HG02852 (cell line): ENCODE measurements at regions not wholly inside any gene's neighbourhood (a gene's known extent, or its start where the extent isn't known, plus 50 kb on each side); places are given as distances from the start of the nearest gene placed in this dataset.

ENCODE experiments used
- ATAC-seq: cut with Tn5 transposase; IDR thresholded peaks from one replicate; pipeline ENCODE4 v1.9.1; 2021; ENCODE audit warnings: mild to moderate bottlenecking, moderate library complexity; ENCODE audit not compliant: unreplicated experiment

DNA sequence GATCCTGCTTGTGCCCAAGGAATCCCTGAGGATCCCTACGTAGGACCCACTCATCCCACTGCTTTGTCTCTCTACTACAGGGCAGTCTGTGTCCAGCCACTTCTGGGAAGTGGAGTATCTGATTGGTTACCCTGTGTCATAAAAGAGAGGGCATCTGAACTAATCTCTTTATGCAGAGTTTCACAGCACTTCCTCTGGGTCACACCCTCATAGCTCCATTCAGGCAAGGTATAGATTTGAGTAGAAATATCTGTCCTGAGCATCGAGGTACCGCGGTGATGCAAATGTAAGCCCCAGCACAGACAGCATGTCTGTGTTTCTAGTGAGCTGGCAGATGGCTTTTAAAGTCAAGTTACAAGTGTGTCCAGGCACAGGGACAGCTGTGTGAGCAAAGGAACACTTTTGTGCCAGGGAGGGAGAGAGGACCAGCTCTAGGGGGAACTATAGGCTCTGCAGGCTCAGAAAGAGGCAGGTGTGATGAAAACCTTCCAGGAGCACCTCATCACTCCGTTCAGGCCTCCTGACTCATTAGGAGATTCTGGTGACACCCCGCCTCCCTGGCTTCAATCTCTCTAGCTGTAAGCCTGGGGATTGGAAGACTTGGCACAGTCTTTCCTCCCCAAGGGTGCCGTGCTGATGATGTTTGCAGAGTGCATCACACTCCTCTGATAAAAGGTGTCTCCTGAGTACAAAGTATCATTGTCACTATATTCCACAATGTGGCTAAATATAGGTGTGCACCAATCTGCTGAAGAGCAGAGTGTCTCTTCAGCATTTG, 84.3 kb upstream of the UBL3 start:
- peak; percentile 14 for ATAC-seq

DNA sequence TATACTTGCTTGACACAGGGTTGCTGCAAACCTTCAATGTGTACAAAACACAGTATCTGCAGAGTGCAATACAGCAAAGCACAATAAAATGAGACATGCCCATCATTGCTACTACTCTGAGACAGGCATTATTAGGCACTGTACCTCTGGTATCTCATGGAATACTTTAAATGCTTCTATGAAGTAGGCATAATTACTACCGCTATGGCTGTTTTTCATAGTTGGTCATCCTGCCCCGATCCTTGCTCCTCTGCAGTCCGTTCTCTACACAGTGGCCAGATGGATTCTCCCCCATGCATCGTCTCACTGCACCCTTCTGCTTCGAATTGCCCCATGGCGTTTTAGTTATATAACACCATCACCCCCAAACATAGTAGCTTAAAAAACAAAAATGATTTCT, 83.0 kb upstream of the UBL3 start:
- ATAC-seq, result no peak

DNA sequence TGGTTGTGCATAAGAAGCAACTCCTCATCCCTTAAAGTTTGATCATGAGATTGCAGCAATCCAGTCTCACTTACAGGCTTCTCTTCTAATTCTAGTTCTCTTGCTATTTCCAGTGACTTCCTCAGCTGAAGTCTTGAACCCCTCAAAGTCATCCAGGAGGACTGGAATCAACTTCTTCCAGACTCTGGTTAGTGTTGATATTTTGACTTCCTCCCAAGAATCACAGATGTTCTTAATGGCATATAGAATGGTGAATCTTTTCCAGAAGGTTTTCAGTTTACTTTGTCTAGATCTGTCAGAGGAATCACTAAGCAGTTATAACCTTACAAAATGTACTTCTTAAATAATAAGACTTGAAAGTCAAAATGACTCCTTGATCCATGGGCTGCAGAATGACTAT, 81.3 kb upstream of the UBL3 start:
- ATAC-seq, result no peak

DNA sequence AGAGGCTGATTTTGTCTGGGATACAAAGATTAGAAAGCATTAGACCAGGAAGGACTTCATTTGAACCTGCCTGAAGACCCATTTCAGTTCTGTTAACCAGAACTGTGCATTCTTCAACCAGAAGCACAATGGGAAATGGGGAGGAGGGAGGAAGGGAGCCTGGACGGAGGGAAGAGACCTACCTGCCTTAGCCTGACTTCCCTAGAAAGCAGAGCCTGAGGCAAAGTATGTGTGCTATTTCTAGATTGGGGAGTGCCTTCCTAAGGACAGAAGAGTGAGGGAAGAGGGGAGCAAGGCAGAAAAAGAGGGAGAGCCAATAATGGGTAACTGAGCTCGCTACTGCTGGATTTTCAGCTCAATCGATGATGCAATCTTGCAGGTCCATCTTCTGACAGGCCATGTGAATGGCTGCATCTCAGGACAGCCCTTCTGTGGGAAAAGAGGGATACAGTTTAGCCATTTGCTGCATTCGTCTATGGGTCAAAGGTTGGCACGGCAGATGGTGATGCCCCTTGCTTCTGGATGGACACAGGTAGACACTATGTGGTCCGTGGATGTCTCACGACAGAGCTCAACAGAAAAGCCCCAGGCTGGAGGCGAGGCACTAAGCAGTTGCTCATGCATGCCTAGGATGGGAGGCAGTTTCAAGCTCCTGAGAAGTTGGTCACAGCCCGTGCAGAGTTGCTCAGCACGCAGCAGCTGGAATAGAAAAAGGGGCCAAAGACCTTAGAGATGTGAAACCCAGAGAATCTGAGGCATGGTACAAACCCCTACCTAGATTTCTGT, 78.8 kb upstream of the UBL3 start:
- ATAC-seq, result no peak

DNA sequence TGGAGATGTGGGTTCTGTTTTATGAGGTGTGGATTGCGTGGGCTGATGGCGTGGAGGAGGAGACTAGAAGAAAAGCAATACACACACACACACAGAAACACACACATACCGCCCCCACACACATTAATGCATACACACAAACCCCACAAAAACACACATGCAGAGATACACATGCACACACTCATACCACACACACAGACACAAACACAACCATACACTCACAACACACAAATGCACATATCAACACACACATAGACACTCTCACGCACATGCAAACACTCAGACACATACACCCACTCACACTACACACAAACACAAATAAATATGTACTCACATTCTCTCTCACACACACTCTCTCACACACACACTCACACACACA, 75.7 kb upstream of the UBL3 start:
- no peak for ATAC-seq

DNA sequence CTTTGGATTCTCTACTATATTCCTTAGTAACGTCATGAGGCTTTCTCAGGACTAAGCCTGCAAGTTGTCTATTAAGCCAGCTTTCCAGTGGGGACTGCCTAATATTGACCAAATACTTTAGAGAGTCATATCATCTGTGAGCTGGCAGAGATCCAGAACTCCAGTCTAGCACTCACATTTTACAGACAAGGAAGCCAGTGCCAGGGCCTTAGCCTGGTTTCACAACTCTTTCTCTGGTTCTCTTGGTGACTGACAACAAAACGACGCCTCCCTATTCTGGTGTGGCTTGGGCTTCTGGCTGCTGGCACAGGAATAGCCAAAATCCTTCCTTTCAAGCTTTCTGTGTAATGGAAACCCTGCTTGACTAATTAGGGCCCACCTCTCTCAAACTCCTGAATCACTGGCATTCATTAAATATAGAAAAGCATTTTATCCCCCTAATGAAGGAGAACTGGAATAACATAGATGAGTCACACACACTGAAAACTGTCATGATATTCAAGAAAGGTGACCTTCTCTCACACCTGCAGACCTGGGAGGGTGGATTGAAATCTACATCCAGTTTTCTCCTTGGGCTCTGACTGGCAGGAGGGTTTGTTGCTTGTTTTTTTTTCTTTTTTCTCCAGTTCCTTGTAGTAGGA, 75.2 kb upstream of the UBL3 start:
- ATAC-seq, result no peak

DNA sequence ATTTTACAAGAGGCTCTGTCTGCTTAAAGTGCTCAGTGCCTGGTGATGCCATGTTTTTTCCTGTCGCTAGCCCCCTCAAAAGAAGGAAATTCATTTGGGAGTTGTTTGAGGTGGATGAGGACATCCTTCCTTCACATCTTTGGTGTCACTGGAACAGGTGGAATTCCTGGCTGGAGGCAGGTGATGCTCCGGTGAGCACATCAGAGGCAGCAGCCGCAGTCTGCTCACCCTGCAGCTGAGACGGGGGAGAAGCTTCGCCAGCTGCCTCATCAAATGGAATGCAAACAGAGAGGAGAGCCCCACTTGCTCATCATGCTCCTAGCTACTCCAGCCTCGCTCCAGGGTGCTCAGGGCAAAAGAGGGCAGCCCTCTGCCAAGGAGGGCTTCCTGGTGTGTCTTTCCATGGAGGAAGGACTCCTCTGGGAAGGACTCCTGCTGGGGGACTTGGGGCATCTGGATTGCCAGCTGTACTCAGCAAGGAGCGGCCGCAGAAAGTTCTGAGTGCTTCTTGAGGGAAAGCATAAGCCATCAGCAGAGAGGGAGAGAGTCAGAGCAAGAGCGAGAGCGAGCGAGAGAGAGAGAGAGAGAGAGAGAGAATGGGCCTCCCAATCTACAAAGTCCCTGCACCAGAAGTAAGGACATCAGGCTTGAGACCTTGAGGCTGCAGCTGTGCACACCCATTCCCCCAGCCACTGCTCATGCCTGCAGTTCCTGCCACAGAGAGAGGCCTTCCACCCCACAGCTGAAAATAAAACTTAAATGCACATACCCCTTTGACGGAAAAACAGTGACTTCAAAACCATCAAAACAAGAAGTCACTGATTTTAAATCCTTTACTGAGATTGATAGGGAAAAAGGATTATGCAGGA, 74.3 kb upstream of the UBL3 start:
- ATAC-seq, result no peak

DNA sequence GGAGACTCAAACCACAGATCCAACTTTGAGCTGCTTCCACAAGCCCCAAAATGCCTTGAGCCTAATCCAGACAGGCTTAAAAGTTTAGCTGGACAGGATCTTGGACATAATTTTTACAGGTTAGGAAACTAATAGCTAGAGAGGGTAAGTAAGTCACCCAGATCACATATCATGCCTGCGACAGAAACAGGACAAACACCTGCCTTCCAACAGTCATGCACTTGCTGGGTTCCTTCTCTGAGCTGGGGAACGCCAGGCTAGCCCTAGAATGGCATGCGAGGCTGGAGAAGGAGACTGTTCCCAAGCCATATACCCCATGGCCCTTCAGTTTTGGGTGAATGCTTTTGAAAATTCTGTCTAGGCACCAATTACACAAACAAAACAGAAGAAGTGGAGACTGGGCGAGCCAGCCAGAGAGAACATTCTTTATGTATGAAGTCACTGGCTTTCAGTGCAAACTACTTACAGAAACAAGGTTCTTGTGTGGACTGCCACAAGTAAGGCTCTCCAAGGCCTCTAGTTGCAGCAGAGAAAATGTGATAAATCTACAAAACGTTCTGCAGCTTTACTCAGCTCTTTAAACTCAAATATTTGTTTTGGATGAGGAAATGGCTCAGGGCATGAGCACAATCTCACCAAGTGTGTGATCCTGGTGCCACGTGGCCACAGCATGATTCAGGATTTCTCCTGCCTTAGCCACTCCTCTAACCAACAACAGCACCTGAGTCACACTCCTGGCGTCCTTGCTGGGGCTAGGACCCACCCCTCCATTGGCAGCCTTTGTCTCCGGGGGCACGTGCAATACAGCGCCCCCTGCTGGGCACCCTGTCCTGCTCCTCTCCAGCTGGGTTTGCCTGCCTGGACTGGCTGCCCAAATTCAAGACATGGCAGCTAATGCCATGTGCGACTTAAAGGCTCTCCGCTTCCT, 73.4 kb upstream of the UBL3 start:
- no peak for ATAC-seq

DNA sequence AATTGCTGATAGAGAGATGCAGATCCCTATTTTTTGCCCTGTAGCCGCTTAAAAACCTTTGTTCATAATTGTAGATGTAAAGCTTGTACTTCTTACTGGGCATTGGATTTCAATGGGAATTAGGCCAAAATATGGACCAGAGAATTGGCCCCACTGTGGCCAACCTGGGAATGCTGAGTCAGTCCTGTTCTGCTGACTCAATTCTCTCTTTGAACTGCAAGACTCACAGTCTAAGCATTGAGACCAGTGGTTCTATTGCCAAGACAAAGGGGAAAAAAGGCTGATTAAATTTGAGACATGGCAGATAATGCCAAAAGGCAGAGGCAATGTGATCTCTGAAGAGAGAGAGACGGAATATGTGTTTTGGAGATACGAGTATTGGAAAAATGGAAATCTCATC, 72.5 kb upstream of the UBL3 start:
- ATAC-seq, result no peak

DNA sequence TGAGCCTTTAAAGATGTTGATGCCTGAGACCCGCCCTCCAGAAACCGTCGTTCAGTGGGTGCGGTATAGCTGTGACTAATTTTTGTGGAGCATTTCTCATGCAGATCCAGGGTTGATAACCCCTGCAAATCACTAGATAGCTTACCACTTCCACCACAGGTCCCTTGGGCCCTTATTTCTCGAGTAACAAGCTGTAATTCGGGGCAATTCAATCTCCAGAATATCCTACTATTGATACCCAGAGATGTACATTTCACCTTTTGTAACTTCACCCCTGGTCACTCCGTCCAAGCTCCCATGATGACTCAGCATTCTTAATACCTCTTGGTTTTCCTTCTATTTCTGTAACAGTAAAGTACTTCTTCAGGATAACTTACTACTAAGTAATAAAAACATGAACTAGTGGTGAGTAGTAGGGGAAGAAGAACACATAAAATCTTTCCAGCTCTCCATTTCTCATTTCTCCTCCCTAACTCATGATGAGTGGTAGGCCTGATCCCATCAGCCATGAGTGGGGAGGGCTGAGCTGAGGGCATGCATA, 71.9 kb upstream of the UBL3 start:
- no peak for ATAC-seq

DNA sequence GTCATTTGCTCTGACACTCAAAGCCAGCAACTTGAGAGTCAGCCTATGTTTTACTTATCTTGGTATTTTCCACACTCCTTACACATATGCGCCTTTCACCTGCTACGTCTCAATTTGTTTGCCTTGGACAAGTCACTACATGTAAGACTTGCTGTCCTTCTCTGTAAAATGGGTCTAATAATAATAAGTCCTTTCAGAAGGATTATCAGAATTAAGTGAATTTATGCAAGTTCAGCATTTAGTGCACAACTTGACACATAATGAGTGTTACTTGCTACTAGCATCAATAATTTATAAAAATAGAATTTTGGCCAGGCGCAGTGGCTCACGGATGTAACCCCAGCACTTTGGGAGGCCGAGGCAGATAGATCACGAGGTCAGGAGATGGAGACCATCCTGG, 71.1 kb upstream of the UBL3 start:
- ATAC-seq, result no peak

DNA sequence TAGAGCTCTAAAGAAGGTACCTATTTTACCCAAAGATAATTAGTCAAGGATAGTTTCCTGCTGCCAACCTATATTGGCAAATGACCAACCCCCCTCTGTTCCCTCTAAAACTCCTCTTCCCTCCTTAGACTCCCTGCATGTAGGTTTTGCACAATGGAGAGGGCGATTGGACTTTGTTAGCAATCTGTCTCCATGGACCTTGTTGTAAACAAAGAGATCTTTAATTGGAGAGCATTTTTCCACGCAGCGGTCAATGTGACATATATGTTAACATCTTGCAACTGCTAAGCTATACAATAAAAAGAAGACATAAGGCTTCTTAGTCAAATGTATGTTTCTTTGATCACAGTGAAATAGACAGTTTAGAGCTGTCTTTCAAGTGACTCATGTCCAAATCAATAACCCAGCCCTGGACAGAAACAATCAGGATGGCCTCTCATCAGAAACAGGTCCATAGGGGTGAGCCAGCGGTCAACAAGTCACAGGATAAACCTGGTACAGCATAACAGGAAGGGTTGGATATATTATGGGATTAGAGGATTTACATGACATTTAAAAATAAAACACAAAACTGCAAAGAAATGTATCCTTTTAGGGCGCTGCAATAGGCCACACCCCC, 69.7 kb upstream of the UBL3 start:
- no peak for ATAC-seq

DNA sequence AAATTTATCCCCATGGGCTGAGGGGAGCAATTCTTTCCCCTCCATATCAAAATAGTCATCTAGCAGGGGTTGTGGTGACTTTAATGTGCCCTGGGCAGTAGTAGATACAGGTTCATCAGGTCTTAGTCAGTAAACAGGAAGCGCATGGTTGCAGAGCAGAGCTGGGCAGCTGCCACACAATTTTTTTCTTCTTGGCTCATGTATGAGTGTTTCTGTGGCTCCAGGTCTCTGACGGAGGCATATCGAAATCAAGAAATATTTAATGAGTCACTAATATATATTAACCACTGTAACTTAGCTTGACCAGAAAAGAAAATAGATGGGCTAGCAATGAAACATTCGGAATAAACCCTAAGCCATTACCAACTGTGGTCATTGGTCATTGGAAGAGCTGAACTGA, 68.4 kb upstream of the UBL3 start:
- ATAC-seq, result no peak

DNA sequence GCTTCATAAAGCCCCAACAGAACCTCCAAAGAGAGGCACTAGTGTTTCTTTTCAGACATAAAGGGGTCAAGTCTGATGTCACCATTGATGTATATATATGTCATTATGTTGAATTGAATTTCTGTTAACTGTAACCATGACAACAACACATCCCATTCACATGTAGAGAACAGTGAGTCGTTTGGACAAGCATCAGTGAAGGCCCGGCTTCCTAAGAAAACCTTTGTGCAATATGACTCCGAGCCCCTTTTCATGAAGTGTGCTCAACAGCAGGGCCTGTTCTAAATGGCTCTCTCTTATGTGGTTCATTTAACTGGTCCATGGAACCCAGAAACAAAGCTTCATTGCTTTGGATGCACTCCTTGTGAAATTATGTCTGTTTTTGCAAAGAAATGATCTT, 67.2 kb upstream of the UBL3 start:
- ATAC-seq, result no peak

DNA sequence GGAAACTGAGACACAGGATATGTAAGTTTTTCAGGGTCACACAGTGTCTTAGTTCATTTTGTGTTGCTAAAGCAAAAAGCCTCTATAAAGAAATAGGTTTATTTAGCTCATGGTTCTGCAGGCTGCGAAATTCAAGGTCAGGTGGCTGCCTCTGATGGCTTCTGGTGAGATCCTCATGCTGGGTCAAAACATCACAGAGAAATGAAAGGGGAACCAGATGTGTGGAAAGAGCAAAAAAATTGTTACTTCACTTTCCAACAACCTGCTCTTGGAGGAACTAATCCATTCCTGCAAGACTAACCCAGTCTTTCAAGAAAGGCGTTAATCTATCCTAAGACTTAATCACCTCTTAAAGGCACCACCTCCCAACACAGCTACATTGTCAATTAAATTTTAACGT, 64.2 kb upstream of the UBL3 start:
- ATAC-seq, result no peak

DNA sequence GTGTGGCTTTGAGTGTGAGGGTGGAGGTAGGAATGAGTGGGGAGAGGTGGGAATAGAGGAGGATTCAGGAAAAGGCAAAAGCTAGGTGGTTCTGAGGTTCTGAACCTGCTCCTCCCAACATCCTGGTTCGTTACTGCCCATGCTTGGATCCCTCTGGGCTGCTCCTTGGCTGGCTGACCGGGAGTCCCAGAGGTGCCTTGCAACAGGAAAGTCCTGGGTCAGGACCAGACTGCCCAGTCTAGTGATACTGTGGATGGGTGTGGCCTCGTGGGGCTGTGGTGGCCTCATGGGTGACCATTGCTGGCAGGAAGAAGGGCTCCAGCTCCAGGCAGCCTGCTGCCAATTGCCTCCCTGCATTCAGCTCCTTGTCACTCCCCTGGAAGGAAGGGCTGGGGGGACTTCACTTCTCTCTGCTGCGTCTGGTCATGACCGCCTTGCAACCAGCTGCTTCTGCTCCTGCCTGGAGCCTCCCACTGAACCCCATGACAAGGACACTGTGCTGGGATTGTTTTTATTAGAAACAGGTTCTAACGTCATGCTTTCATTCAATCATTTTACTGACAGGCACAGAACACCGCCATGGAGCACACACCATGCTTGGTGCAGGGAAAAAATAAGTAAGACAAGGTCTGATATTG, 61.5 kb upstream of the UBL3 start:
- no peak for ATAC-seq

DNA sequence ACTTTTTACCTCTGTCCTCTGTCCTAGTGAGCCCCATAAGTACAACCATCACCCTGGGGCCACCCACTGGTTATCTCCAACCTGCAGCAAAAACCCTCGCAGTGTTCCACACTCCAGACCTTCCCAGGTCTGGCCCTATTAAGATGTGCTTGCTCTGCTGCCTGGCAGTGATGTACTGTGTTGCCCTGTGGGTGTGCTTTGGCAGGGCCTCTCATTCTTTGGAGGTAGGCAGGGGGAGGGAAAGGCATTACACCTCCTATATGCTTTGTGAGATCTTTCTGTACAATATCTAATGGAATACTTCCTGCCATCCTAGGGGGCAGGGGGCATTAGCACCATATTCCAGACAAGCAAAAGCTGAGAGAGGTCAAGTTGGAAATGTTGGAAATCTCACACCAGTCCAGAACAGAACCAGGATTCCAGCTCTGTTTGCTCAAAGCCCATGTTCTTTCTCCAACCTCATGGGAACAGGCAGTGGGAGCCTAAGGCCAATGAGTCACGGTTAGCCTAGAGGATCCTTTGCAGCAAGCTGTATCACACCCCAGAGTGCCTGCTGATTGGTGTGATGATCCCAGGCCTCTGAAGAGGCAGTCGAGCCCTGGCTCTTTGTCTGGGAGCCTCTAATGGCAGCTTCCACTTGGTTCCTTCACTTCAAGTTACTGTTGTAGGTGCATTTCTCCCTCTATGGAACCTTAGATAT, 59.7 kb upstream of the UBL3 start:
- ATAC-seq, result no peak

DNA sequence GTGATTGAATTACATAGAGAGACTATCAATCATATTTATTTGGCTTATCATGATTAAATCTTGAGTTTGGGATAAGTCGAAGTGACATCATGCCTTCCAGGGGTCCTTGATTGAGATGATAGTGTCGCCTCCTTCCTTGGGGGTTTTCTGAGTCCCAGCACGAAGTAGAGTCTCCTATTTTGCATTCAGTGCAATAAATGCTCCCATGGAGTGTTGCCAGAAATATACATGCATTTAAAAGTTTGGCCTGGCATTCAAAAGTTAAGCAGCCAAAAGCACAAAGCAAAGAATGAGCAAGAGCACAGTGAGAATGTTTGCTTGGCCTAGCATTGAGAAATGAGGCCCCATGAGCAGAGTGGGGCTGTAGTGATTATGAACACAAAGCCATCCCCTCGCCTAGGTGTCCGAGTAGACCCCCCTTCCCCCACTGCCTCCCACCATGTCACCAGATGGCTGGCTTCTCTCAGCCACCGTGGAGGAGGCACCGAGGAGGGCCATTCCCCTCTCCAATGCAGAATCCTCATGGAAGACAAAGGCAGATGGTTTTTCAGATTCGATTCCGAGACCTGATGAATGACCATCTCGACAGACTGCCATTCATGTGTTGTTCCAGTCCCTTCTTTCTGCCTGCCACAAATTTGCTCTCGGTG, 58.8 kb upstream of the UBL3 start:
- ATAC-seq, result no peak
